Forelimb muscle (tissue), 1 donor: ENCODE measurements at regions not wholly inside any gene's neighbourhood (a gene's known extent, or its start where the extent isn't known, plus 50 kb on each side); places are given as distances from the start of the nearest gene placed in this dataset.

ENCODE experiments used
- DNase-seq: peaks from one replicate; pipeline ENCODE4 v3.0.0-alpha.2; 2013; ENCODE audit warnings: low read depth

- no peak for DNase-seq
Observed at GRCh38 chr2:204012072-204012653, 75.6 kb downstream of the ICOS start.

- no peak for DNase-seq
Observed at GRCh38 chr2:204015118-204015843, 78.7 kb downstream of the ICOS start.

- DNase-seq, result no peak
Observed at GRCh38 chr2:204018717-204019116, 82.2 kb downstream of the ICOS start.

- DNase-seq, result no peak
Observed at GRCh38 chr2:204019572-204020501, 83.3 kb downstream of the ICOS start.

GRCh38 chr2:204021290-204022081 lies 84.9 kb downstream of the ICOS start:
- DNase-seq, result no peak

- no peak for DNase-seq
Observed at GRCh38 chr2:204022550-204022949, 86.0 kb downstream of the ICOS start.

- DNase-seq, result no peak
Observed at GRCh38 chr2:204023088-204023487, 86.5 kb downstream of the ICOS start.

- DNase-seq, result peak; percentile 26
Observed at GRCh38 chr2:204024503-204024902, 87.9 kb downstream of the ICOS start.

GRCh38 chr2:204024906-204025475 lies 88.4 kb downstream of the ICOS start:
- DNase-seq, result no peak

- DNase-seq, result no peak
Observed at GRCh38 chr2:204026294-204026693, 89.7 kb downstream of the ICOS start.

- no peak for DNase-seq
Observed at GRCh38 chr2:204027091-204027490, 90.5 kb downstream of the ICOS start.

- peak; percentile 28 for DNase-seq
Observed at GRCh38 chr2:204030322-204030721, 93.8 kb downstream of the ICOS start.

GRCh38 chr2:204031056-204031455 lies 94.5 kb downstream of the ICOS start:
- no peak for DNase-seq

- DNase-seq, result no peak
Observed at GRCh38 chr2:204032301-204032700, 95.7 kb downstream of the ICOS start.

- no peak for DNase-seq
Observed at GRCh38 chr2:204033611-204034495, 97.3 kb downstream of the ICOS start.

GRCh38 chr2:204036706-204037105 lies 100.1 kb downstream of the ICOS start:
- DNase-seq, result no peak

GRCh38 chr2:204037286-204037685 lies 100.7 kb downstream of the ICOS start:
- no peak for DNase-seq

- DNase-seq, result no peak
Observed at GRCh38 chr2:204039298-204039838, 102.8 kb downstream of the ICOS start.

- DNase-seq, result no peak
Observed at GRCh38 chr2:204040016-204040415, 103.5 kb downstream of the ICOS start.

GRCh38 chr2:204042401-204042800 lies 105.8 kb downstream of the ICOS start:
- DNase-seq, result no peak
